ENCODE measurements at regions not wholly inside any gene's neighbourhood (a gene's known extent, or its start where the extent isn't known, plus 50 kb on each side); places are given as distances from the start of the nearest gene placed in this dataset.
A peak's percentile ranks its signal among the peaks of the same experiment; 100 is the strongest.

DNA sequence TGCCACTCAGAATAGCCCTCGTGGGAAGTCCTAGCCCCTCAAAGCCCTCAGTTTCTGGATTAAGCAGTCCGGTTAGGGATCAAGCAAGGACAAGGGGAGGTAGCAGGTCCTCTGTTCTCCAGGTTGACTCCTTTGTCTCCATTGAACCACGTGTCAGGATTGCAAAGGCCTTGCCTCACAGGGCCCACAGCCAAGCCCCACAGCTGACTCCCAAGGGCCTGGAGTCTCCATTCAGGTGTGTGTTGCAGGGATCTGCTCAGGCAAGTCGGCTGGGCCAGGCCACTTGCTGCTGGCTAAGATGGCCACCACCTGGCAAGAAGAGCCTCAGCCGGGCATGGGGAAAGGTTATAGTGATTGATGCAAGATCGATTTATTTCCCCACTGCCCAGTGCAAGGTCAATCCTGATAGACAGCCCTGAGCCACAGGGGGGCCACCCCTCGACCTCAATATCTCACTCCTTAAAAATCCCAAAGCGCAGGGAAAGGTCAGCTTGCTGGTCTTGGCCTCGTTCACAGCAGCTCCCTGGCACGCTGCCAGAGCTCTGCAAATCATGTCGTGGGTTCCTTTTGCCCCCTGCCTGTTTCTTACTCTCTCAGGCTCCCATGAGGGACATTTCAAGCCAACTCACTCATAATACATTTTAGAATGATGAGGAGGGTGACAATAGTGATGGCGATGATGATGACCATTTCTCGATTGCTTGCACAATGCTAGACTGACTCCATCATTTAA, 75.9 kb downstream of the EDN3 start:
- no peak for DNase-seq (ENCODE audit: low spot score)

DNA sequence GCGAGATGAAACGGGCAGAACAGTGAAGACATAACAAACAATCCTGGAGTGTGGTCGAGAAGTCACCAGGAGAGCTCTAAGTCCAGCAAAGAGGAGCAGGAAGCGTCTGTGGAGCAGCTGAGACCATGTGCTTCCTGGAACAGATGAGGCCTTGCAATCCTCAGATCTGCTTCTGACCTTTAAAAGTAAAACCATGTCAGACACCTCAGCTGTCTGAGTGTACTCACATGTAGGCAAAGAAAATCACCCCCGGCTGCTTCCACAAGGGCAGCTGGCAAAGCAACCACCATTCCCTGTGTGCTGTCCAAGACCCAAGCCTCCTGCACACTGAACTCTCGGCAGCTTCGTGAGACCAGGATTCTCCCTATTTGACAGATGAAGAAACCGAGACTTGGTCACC, 76.6 kb downstream of the EDN3 start:
- no peak for DNase-seq (ENCODE audit: low spot score)

DNA sequence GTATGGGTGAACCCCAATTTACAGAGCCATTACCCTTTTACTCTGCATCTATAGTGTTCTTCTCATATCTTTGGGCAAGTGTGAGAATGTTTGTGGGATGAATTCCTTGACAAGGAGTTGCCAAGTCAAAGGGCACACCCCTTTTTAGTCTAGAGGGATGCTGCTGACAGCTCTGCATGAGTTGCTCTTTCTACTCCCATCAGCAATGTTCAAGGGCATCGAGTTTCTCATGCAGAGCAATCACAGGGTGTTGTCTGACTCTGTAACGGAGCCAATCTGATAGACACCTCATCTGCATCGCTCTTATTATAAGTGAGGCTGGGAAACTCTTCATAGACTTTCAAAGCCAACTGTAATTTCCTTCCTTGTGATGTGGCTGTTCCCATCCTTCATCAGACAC, 77.4 kb downstream of the EDN3 start:
- no peak for DNase-seq (ENCODE audit: low spot score)

- no peak for DNase-seq (ENCODE audit: low spot score)
These were observed 78.0 kb downstream of the EDN3 start for GRCh38 chr20:59378396-59378795.

DNA sequence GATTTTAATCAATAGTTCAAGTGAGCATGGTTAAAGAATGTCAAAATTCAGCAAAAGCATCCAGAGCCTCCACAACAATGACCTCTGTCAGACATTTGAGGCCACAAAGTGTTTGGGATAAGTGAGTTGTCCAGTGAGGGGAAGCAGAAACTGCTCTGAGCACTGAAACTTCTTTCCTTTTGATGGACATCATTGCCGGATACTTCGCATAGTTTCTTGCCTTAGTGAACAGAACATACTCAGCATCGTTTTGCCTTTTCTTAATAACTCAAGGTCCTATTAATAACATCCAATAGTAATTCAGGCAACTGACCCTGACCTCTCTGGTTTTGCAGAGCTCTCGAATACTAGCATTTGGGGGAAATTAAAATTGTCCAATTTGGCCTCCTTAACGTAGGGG, 78.6 kb downstream of the EDN3 start:
- DNase-seq (ENCODE audit: low spot score): no peak

- DNase-seq (ENCODE audit: low spot score): no peak
These were observed 81.3 kb downstream of the EDN3 start for GRCh38 chr20:59381689-59382088.

DNA sequence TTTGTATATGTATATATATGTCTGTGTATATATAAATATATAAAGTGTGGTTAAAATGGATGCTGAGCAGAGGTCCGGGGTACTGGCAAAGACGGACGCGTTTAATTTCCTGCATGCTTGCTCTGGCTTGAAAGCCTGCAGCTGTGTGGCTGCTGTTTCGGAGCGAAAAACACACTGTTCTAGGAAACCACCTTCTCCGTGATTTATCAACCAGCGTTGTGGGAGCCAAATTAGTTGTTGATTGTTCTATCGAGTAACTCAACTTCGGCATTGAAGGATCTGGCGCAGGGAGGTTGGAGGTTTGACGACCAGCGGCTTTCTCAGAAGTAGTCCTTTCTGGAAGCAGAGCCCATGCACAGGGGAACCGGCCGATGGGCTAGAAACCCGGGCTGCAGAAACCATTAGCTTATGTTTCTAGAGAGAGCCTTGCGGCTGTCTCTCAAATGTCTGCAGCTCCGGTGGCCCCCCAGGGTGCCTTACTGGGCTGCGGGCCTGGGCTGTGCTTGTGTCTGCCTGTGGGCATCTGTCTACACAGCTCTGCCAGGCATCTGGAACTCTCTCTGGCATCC, 81.8 kb downstream of the EDN3 start:
- no peak for DNase-seq (ENCODE audit: low spot score)

DNA sequence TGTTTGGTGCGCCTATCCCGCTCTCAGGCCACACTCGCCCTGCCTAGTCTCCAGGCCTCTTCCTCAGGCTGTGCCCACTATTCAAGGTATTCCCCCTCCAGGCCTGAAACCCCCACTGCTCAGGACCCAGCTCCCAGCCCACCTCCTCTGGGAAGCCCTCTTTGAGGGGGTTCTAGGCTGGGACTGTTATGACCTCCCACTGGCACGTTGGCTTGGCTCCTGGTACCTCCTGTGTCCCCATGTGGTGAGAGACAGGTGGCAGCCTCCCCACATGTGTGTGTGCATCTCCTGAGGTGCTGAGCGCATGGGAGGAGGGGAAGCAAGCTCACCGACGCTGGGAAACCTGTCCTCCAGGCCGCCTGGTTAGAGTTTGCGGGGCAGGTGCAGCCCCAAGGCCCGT, 82.5 kb downstream of the EDN3 start:
- no peak for DNase-seq (ENCODE audit: low spot score)

DNA sequence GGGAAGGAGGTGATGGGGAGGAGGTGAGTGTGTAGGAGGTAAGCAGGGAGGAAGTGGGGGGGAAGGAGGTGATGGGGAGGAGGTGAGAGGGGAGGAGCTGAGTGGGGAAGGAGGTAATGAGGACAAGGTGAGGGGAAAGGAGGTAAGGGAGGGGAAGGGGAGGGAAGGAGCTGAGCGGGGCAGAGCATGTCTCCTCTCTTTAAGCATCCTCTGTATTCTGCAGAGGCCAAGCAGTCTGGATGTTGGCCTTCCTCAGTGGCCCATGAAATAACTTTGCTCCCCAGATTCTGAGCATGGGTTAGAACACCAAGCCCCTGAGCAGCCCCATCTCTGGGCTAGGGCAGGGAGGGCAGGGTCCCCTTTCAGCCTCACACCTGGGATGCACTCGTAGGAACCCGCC, 84.6 kb downstream of the EDN3 start:
- DNase-seq (ENCODE audit: low spot score): no peak

- no peak for DNase-seq (ENCODE audit: low spot score)
These were observed 85.1 kb downstream of the EDN3 start for GRCh38 chr20:59385480-59385879.

DNA sequence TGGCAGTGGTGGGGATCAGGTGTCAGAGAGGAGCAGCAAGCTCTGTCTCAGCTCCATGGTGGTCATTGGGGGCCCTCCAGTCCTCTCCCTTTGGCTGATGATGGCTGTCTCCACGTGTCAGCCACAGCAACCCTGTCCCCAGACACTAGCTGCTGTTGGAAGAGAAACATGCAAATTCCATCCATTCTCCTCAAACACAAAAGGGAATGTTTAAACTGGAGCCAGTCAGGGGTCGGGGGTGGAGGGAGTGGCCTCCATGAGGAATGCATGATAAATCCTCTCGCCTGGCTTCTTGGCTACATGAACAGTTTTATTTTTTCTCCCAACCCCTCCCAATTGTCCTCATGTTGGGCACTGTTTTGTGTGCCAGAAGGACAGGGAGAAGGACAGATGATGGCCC, 86.4 kb downstream of the EDN3 start:
- DNase-seq (ENCODE audit: low spot score): no peak

DNA sequence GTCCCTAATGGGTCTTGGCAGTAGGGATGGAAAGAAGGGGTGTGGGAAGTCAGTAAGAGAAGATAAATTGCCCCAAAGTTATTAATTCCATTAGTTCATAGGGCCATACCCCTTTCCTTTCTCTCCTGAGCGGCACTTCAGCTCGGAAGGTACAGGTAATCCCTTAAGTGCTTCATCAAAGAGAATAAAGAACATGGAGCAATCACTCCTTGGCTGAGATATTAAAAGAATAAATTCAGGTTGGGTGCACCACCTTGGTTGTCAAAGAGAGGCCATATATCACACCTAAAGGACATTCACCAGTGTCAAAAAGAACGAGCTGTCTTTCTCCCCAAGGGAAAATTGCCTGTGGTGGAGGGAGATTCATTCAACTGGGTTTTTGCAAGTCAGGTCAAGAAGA, 87.5 kb downstream of the EDN3 start:
- DNase-seq (ENCODE audit: low spot score): no peak

DNA sequence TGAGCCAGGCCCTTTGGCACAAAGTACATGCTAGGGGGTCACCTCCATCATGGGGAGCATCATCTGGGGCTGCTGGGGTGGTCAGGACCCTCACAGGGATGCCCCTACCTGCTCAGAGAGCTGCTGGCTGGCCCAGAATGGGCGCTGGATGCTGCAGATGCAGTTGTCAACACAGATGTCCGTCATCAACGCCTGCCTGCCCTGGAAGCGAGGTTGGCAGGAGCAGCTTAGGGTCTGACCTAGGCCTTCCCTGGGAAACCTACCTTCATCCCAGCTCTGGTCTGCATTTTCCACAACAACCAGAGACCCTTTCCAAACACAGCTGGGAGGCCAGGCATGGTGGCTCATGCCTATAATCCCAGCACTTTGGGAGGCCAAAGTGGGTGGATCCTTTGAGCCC, 88.0 kb downstream of the EDN3 start:
- no peak for DNase-seq (ENCODE audit: low spot score)

DNA sequence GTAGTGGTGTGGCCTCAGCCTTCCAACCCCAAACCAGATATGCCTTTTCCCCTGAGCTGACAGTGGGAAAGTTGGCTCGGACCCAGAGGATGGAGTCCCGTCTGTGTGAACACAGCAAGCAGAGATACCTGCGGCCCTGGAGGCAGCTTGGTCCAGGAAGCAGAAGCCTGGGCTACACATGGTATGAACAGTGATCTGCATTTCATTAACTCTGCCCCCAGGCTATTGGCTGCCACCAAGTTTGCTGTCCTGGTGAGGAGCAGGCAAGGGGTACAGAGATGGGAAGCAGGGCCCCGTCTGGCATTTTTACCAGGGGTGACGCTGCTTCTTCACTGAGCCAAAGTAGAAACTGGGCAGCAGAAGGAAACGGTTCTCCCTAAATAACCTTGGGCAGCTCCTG, 90.0 kb downstream of the EDN3 start:
- DNase-seq (ENCODE audit: low spot score): no peak

- DNase-seq (ENCODE audit: low spot score): no peak
These were observed 91.6 kb downstream of the EDN3 start for GRCh38 chr20:59391975-59392374.

- no peak for DNase-seq (ENCODE audit: low spot score)
These were observed 92.3 kb downstream of the EDN3 start for GRCh38 chr20:59392736-59393135.

- DNase-seq (ENCODE audit: low spot score): no peak
These were observed 92.7 kb downstream of the EDN3 start for GRCh38 chr20:59393142-59393541.

DNA sequence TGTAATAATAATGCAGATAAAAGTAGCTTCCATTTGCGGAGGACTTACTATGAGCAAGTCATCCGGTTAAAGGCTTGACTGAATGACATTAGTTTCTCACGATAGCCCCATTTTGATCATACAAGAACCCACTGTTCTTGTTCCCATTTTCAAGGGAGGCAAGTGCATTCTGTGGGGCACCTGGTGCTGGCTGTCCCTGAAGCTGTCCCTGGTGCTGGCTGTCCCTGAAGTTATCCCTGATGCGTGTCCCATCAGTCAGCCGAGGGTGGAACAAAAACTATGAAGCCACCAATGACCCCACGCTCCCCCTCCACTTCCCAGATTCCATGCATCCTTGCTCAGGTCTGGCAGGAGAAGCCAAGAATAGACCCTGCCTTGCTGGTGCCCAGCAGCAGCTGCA, 95.3 kb downstream of the EDN3 start:
- DNase-seq (ENCODE audit: low spot score): no peak

- DNase-seq (ENCODE audit: low spot score): no peak
These were observed 98.3 kb downstream of the EDN3 start for GRCh38 chr20:59398537-59399205.

- no peak for DNase-seq (ENCODE audit: low spot score)
These were observed 99.2 kb downstream of the EDN3 start for GRCh38 chr20:59399426-59400099.

DNA sequence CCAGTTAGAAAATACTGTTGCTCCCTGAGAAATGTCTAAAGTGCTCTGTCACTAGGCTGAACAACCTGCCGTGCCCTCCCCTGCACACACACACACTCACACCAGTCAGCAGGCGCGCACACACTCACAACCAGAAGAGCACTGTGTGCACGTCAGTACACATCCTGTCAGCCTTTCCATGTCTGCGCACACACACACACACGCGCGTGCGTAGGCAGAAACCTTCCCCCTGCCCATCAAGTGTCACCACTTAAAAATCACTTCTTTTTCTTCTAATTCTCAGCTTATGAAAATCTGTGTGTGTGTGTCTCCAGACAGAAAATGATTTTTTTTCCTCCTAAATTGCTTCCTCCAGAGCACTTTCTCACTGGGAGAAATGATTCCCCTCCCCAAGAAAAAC, 100.3 kb downstream of the EDN3 start:
- no peak for DNase-seq (ENCODE audit: low spot score)

DNA sequence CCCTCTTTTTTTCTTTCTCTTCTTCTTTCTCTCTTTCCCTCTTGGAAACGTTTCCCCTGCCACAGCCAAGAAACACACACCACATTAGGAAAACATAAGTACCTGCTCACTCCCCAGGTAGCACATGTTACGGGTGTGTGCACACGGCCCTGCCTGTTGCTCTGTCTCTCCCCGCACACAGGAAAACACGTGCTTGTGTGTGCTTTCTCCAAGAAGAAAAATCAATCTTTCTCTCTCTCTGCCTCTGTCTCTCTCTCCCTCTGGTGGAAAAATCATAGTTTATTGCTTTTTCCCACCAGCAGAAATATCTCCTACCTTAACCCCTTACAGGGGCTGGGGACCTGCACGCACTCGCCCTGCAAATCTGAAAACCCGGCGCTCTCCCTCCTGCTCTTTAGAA, 102.3 kb downstream of the EDN3 start:
- peak; percentile 41 for DNase-seq (ENCODE audit: low spot score)

Measured in mucosa of gallbladder (tissue), 1 donor.